ENCODE measurements at regions not wholly inside any gene's neighbourhood (a gene's known extent, or its start where the extent isn't known, plus 50 kb on each side); places are given as distances from the start of the nearest gene placed in this dataset.
A peak's percentile ranks its signal among the peaks of the same experiment; 100 is the strongest.

DNA sequence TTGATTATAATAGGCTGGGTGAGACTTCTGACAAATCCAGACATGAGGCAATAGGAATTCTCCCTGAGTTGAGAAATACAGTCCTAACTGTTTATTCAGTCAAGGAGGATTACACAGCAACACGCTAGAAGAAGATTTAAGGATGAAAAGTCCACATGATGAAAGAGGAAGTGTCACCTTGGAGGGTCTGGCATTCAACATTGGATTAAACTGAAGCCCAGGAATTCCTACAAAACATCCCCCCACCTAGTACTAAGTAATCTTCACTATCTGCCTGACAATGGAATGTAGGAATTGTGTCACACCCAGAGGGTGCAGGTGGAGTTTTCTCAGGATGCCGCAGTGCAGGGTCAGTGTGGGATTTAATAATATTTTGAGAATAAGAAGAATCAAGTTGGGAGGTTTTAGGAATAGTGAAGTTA is 142.4 kb downstream of the SOCS6 start (continued):
- TF ChIP-seq, protein P1, sequence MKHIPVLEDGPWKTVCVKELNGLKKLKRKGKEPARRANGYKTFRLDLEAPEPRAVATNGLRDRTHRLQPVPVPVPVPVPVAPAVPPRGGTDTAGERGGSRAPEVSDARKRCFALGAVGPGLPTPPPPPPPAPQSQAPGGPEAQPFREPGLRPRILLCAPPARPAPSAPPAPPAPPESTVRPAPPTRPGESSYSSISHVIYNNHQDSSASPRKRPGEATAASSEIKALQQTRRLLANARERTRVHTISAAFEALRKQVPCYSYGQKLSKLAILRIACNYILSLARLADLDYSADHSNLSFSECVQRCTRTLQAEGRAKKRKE (CRISPR knock-in tag; IDR thresholded peaks at IDR 0.05; ENCODE audit: low read depth), result no peak
- TF ChIP-seq, protein P2, sequence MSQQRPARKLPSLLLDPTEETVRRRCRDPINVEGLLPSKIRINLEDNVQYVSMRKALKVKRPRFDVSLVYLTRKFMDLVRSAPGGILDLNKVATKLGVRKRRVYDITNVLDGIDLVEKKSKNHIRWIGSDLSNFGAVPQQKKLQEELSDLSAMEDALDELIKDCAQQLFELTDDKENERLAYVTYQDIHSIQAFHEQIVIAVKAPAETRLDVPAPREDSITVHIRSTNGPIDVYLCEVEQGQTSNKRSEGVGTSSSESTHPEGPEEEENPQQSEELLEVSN (IDR thresholded peaks at IDR 0.05; ENCODE audit: borderline replicate concordance, low read depth), result 0 out of 2 replicates have a peak, but pooled peaks have one; percentile 24
- TF ChIP-seq MAZ (IDR thresholded peaks at IDR 0.05; ENCODE audit: borderline replicate concordance, low read depth, low read length), result no peak
- TF ChIP-seq RARB (CRISPR knock-in tag; IDR thresholded peaks at IDR 0.05), result peak; percentile 91
- TF ChIP-seq, protein P3, sequence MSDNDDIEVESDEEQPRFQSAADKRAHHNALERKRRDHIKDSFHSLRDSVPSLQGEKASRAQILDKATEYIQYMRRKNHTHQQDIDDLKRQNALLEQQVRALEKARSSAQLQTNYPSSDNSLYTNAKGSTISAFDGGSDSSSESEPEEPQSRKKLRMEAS (IDR thresholded peaks at IDR 0.05), result peak; percentile 88
- TF ChIP-seq, protein P4, sequence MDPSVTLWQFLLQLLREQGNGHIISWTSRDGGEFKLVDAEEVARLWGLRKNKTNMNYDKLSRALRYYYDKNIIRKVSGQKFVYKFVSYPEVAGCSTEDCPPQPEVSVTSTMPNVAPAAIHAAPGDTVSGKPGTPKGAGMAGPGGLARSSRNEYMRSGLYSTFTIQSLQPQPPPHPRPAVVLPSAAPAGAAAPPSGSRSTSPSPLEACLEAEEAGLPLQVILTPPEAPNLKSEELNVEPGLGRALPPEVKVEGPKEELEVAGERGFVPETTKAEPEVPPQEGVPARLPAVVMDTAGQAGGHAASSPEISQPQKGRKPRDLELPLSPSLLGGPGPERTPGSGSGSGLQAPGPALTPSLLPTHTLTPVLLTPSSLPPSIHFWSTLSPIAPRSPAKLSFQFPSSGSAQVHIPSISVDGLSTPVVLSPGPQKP (IDR thresholded peaks at IDR 0.05; ENCODE audit: low read depth, low read length), result no peak
- TF ChIP-seq POLR2A (IDR thresholded peaks at IDR 0.05; ENCODE audit: low read length), result no peak
- TF ChIP-seq JUNB (IDR thresholded peaks at IDR 0.05), result peak; percentile 99
- peak; percentile 72 for TF ChIP-seq SMC3 (IDR thresholded peaks at IDR 0.05)
- no peak for TF ChIP-seq FOXS1 (CRISPR knock-in tag; IDR thresholded peaks at IDR 0.05)
- TF ChIP-seq, protein P5, sequence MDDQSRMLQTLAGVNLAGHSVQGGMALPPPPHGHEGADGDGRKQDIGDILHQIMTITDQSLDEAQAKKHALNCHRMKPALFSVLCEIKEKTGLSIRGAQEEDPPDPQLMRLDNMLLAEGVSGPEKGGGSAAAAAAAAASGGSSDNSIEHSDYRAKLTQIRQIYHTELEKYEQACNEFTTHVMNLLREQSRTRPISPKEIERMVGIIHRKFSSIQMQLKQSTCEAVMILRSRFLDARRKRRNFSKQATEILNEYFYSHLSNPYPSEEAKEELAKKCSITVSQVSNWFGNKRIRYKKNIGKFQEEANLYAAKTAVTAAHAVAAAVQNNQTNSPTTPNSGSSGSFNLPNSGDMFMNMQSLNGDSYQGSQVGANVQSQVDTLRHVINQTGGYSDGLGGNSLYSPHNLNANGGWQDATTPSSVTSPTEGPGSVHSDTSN (IDR thresholded peaks at IDR 0.05), result peak; percentile 87
- peak; percentile 100 for TF ChIP-seq EP300 (IDR thresholded peaks at IDR 0.05)

DNA sequence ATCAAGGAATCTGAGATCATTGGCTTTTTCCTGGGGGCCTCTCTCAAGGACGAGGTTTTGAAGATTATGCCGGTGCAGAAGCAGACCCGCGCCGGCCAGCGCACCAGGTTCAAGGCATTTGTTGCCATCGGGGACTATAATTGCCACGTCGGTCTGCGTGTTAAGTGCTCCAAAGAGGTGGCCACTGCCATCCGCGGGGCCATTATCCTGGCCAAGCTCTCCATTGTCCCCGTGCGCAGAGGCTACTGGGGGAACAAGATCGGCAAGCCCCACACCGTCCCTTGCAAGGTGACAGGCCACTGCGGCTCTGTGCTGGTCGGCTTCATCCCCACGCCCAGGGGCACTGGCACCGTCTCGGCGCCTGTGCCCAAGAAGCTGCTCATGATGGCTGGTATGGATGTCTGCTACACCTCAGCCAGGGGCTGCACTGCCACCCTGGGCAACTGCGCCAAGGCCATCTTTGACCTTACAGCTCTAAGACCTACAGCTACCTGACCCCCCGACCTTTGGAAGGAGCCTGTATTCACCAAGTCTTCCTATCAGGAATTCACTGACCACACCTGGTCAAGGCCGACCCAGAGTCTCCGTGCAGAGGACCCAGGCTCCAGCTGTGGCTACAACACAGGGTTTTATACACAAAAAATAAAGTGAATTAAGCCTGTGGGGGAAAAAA is 141.8 kb downstream of the SOCS6 start:
- POLR2A ChIA-PET, result interaction anchor here (0.6 to 1.9 kb wide), 6 partner anchors 8 to 74 kb away, joined by 3 to 17 read pairs (median 6); no protein-coding TSS in a partner anchor
- FAIRE-seq, result no peak

DNA sequence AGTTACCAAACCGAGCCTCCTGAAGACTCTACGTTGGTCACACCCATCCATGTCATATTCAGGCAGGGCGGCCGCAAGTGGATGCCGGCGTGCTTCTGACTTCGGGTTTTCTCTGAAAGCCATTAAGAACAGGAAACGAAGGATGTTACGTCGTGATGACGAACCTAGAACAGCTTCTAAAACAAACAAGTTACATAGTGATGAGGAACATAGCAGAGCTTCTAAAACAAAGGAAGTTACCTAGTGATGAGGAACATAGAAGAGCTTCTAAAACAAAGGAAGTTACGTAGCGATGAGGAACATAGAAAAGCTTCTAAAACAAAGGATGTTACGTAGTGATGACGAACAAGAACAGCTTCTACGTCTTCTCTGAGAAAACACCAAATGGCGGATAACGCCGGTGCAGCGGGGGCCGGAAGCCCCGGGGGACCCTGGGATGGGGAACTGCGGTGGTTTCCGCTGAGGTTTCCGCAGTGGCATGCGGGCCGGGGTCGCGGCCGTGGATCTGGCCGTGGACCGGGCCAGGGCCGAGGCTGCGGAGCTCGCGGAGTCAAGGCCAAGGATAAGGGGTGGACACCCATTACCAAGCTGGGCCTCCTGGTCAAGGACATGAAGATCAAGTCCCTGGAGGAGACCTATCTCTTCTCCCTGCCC is 141.1 kb downstream of the SOCS6 start:
- ATAC-seq (no peak), FAIRE-seq (no peak), DNase-seq (ENCODE audit: low read depth in 1 of 2, low spot score in 1 of 2) (no peak)
- CTCF ChIA-PET, result interaction anchor here (1.0 to 1.3 kb wide), 2 partner anchors 50 to 258 kb away, joined by 3 read pairs; no protein-coding TSS in a partner anchor
- POLR2A ChIA-PET, result interaction anchor here (0.7 to 1.9 kb wide), 3 partner anchors 8 to 72 kb away, joined by 3 to 17 read pairs (median 5); no protein-coding TSS in a partner anchor
- TF ChIP-seq MAFK (IDR thresholded peaks at IDR 0.05; ENCODE audit: partially characterized antibody) (no peak), ZFP36 (IDR thresholded peaks at IDR 0.05; ENCODE audit: borderline replicate concordance, partially characterized antibody) (no peak), ESRRA (IDR thresholded peaks at IDR 0.05; ENCODE audit: borderline replicate concordance, low read length) (no peak), POLR2AphosphoS2 (conservative IDR thresholded peaks at IDR 0.05; ENCODE audit: low read length) (no peak), HEYL (CRISPR knock-in tag; IDR thresholded peaks at IDR 0.05) (no peak), MAZ (IDR thresholded peaks at IDR 0.05; ENCODE audit: borderline replicate concordance, low read depth, low read length) (no peak), NFE2L2 (conservative IDR thresholded peaks at IDR 0.05; ENCODE audit: low read length) (no peak), CHD4 (IDR thresholded peaks at IDR 0.05; ENCODE audit: borderline replicate concordance) (no peak), FOSB (CRISPR knock-in tag; IDR thresholded peaks at IDR 0.05) (no peak), RNF2 (IDR thresholded peaks at IDR 0.05; ENCODE audit: borderline replicate concordance, low read depth) (no peak), CBX2 (IDR thresholded peaks at IDR 0.05; ENCODE audit: borderline replicate concordance, low read depth) (no peak)
- TF ChIP-seq, protein P4 (IDR thresholded peaks at IDR 0.05; ENCODE audit: low read depth, low read length), result no peak
- H3K4me3 ChIP-seq, result no peak overlapping the region
- H3K27ac ChIP-seq, result peak overlapping the region; percentile 93 to 100
- peaks cover 41% of the 10 kb centered on the region for H3K4me1 ChIP-seq
- 92% methylated on average over 36 of the region's 36 CpGs for WGBS (ENCODE audit: missing lambda C conversion rate)
- no peak overlapping the region; the same call in 2 of the 3 replicates for H3K4me2 ChIP-seq
- H3K9me3 ChIP-seq, result peaks cover 28% of the 10 kb centered on the region

More for the DNA sequence above, 141.8 kb downstream of the SOCS6 start:
- WGBS (ENCODE audit: missing lambda C conversion rate), result 7% methylated on average over 3 of the region's 26 CpGs
- peak overlapping the region; percentile 54 for H3K4me2 ChIP-seq
- ATAC-seq (peak; percentile 12 to 32; a peak in 3 of 6 replicates), DNase-seq (ENCODE audit: low read depth in 1 of 2, low spot score in 1 of 2) (no peak)
- H3K4me3 ChIP-seq, result no peak overlapping the region
- H3K9me3 ChIP-seq, result peaks cover 22% of the 10 kb centered on the region
- peak overlapping the region; percentile 93 to 100 for H3K27ac ChIP-seq
- CTCF ChIA-PET, result interaction anchor here (0.6 to 1.3 kb wide), 4 partner anchors 9 to 259 kb away, joined by 3 to 6 read pairs (median 4); no protein-coding TSS in a partner anchor
- H3K4me1 ChIP-seq, result peaks cover 41% of the 10 kb centered on the region
- TF ChIP-seq MAFK (IDR thresholded peaks at IDR 0.05; ENCODE audit: partially characterized antibody) (no peak), HOXB13 (CRISPR knock-in tag; IDR thresholded peaks at IDR 0.05; ENCODE audit: low read depth) (peak; percentile 83), HOXB5 (CRISPR knock-in tag; IDR thresholded peaks at IDR 0.05) (0 out of 2 replicates have a peak, but pooled peaks have one; percentile 63), ZFP36 (IDR thresholded peaks at IDR 0.05; ENCODE audit: borderline replicate concordance, partially characterized antibody) (no peak), ZNF302 (CRISPR knock-in tag; IDR thresholded peaks at IDR 0.05) (peak; percentile 72; the same call in 1 of the 2 replicates)
